ENCODE measurements at regions not wholly inside any gene's neighbourhood (a gene's known extent, or its start where the extent isn't known, plus 50 kb on each side); places are given as distances from the start of the nearest gene placed in this dataset.

DNA sequence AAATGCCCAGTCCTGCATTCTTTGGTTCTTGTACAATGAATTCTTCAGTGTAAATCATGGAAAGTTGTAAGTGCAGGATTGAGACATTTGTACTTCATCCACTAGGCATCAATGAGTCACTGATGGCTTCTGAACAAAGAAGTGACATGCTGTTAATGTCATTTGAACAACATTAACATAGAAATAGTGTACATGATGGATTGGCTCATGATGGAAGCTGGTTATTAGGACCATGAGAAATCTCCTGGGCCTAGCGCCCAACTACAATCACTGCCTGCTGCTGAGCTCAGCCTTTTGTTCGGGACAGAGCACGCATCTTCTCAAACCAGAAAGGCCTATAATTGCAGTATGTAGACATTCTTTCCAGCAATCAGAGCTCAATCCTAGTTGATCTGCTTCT lies 316.8 kb upstream of the TSHZ2 start:
- no peak overlapping the region for H2AFZ ChIP-seq (ENCODE audit: control insufficient read depth, low read depth, low read length)
- no peak overlapping the region for H3K4me3 ChIP-seq
- ChIA-PET CTCF (no interaction called here), POLR2A (no interaction called here), SMC1A (ENCODE audit: uncharacterized antibody, unreplicated experiment) (no interaction called here), RAD21 (ENCODE audit: unreplicated experiment) (no interaction called here)
- in situ Hi-C loops (cut with MboI) (no loop called here), intact Hi-C loops (cut with micrococcal nuclease; ENCODE audit: unreplicated experiment) (no loop called here)
- ATAC-seq (no peak), DNase-seq (ENCODE audit: low read depth, low spot score) (no peak), FAIRE-seq (no peak)
- no peaks in the 10 kb centered on the region for H3K36me3 ChIP-seq (ENCODE audit: control insufficient read depth in 2 of 2, insufficient read depth in 2 of 2, low read length in 1 of 2)
- H3K9ac ChIP-seq (ENCODE audit: control insufficient read depth, insufficient read depth, low read length): no peak overlapping the region
- H3K27me3 ChIP-seq (replicated peaks in 1 of 2; ENCODE audit: control insufficient read depth in 2 of 2, insufficient read depth in 2 of 2, low read length in 1 of 2): no peaks in the 10 kb centered on the region
- no TSS peak for BruUV-seq (replicated peaks)
- no peak overlapping the region for H3K4me2 ChIP-seq (ENCODE audit: control insufficient read depth, insufficient read depth)
- TF ChIP-seq TCF3 (IDR thresholded peaks at IDR 0.05; ENCODE audit: borderline replicate concordance, insufficient read depth, low read depth, low read length) (no peak), MTA3 (IDR thresholded peaks at IDR 0.05; ENCODE audit: borderline replicate concordance, low read length) (no peak), CHD2 (IDR thresholded peaks at IDR 0.05; ENCODE audit: borderline replicate concordance, low read depth, low read length) (no peak), SIX5 (IDR thresholded peaks at IDR 0.05; ENCODE audit: low read depth, low read length, severe bottlenecking) (no peak)
- WGBS (ENCODE audit: insufficient coverage, insufficient replicate concordance, low lambda C conversion rate, missing lambda C conversion rate): 77% methylated on average over 3 of the region's 3 CpGs
- no peaks in the 10 kb centered on the region for H3K4me1 ChIP-seq (ENCODE audit: control insufficient read depth, insufficient read depth, low read length)
- no peaks in the 10 kb centered on the region for H3K9me3 ChIP-seq (replicated peaks; ENCODE audit: control insufficient read depth, insufficient read depth, low read length)
- no peaks in the 10 kb centered on the region for H4K20me1 ChIP-seq (ENCODE audit: control insufficient read depth, insufficient read depth)
- H3K79me2 ChIP-seq (ENCODE audit: control insufficient read depth, insufficient read depth, low read length): no peaks in the 10 kb centered on the region
- no peak overlapping the region for H3K27ac ChIP-seq (ENCODE audit: control insufficient read depth, insufficient read depth)

DNA sequence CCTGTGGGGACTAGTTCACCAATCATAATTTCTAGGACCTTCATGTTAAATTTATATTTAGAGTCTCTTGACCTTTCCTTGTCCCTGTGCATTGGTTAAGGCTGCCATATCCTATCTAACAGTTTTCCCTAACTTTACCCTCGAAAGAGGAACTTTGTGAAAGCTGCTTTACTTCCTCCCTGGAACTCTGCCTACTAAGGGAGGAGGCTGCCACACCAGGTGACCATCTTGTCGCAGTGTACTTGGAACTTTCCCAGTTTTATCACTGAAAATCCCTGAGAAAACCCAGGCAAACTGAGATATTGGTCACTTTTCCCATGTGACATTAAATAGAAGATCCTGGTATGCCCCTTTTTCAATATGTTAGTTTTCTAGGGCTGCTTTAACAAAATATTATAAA lies 317.6 kb upstream of the TSHZ2 start:
- Histone ChIP-seq H3K4me2 (ENCODE audit: control insufficient read depth, insufficient read depth) (no peak overlapping the region), H3K4me3 (no peak overlapping the region), H3K27ac (ENCODE audit: control insufficient read depth, insufficient read depth) (no peak overlapping the region), H3K4me1 (ENCODE audit: control insufficient read depth, insufficient read depth, low read length) (no peaks in the 10 kb centered on the region), H3K79me2 (ENCODE audit: control insufficient read depth, insufficient read depth, low read length) (no peaks in the 10 kb centered on the region), H4K20me1 (ENCODE audit: control insufficient read depth, insufficient read depth) (no peaks in the 10 kb centered on the region), H2AFZ (ENCODE audit: control insufficient read depth, low read depth, low read length) (no peak overlapping the region), H3K9me3 (replicated peaks; ENCODE audit: control insufficient read depth, insufficient read depth, low read length) (no peaks in the 10 kb centered on the region), H3K9ac (ENCODE audit: control insufficient read depth, insufficient read depth, low read length) (no peak overlapping the region), H3K36me3 (ENCODE audit: control insufficient read depth in 2 of 2, insufficient read depth in 2 of 2, low read length in 1 of 2) (no peaks in the 10 kb centered on the region), H3K27me3 (replicated peaks in 1 of 2; ENCODE audit: control insufficient read depth in 2 of 2, insufficient read depth in 2 of 2, low read length in 1 of 2) (no peaks in the 10 kb centered on the region)
- ChIA-PET CTCF (no interaction called here), SMC1A (ENCODE audit: uncharacterized antibody, unreplicated experiment) (no interaction called here), RAD21 (ENCODE audit: unreplicated experiment) (no interaction called here), POLR2A (no interaction called here)
- TF ChIP-seq TCF3 (IDR thresholded peaks at IDR 0.05; ENCODE audit: borderline replicate concordance, insufficient read depth, low read depth, low read length): no peak
- TF ChIP-seq, protein P1, sequence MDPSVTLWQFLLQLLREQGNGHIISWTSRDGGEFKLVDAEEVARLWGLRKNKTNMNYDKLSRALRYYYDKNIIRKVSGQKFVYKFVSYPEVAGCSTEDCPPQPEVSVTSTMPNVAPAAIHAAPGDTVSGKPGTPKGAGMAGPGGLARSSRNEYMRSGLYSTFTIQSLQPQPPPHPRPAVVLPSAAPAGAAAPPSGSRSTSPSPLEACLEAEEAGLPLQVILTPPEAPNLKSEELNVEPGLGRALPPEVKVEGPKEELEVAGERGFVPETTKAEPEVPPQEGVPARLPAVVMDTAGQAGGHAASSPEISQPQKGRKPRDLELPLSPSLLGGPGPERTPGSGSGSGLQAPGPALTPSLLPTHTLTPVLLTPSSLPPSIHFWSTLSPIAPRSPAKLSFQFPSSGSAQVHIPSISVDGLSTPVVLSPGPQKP (IDR thresholded peaks at IDR 0.05; ENCODE audit: low read depth, low read length): no peak
- no peak for TF ChIP-seq HCFC1 (IDR thresholded peaks at IDR 0.05; ENCODE audit: low read length)
- DNase-seq (ENCODE audit: low read depth, low spot score) (no peak), FAIRE-seq (no peak), ATAC-seq (no peak)
- intact Hi-C loops (cut with micrococcal nuclease; ENCODE audit: unreplicated experiment) (no loop called here), in situ Hi-C loops (cut with MboI) (no loop called here)
- BruUV-seq (replicated peaks): no TSS peak
- 22% methylated on average over 2 of the region's 2 CpGs for WGBS (ENCODE audit: insufficient coverage, insufficient replicate concordance, low lambda C conversion rate, missing lambda C conversion rate)

Data from GM12878 (cell line).